ENCODE measurements at regions not wholly inside any gene's neighbourhood (a gene's known extent, or its start where the extent isn't known, plus 50 kb on each side); places are given as distances from the start of the nearest gene placed in this dataset.

- H3K4me3 ChIP-seq (ENCODE audit: control insufficient read depth, low read depth, low read length) = no peak overlapping the region
- no peak for DNase-seq (ENCODE audit: low read depth)
- no peak for TF ChIP-seq CTCF (IDR thresholded peaks at IDR 0.05; ENCODE audit: control insufficient read depth, insufficient read depth, low read depth, low read length, missing control alignments)
Observed at GRCh38 chr5:118156181-118156580, 832.2 kb downstream of the DTWD2 start.

DNA sequence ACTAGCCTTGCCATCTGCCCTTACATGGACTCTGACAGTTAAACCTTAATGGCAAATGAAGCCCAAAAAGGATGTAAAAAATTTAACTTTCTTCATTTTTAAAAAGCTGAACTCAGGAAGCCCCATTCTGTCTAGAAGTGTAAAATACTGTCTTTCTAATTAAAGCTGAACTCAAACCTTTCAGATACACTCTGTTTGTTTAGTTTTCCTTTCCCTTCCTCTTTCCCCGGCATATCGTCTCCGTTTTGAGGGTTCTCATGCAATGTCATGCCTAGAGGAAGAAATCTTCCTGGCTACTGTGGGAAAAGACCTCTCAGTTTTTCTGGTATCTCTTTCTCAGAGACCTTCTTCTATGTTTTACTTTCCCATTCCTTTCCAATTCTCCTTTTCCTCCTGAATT is 841.5 kb downstream of the DTWD2 start:
- H3K4me3 ChIP-seq (ENCODE audit: control insufficient read depth, low read depth, low read length) = no peak overlapping the region
- no peak for TF ChIP-seq CTCF (IDR thresholded peaks at IDR 0.05; ENCODE audit: control insufficient read depth, insufficient read depth, low read depth, low read length, missing control alignments)
- no peak for DNase-seq (ENCODE audit: low read depth)

GRCh38 chr5:118144540-118144939 is 843.8 kb downstream of the DTWD2 start:
- DNase-seq (ENCODE audit: low read depth) = no peak
- no peak overlapping the region for H3K4me3 ChIP-seq (ENCODE audit: control insufficient read depth, low read depth, low read length)
- TF ChIP-seq CTCF (IDR thresholded peaks at IDR 0.05; ENCODE audit: control insufficient read depth, insufficient read depth, low read depth, low read length, missing control alignments) = no peak

- no peak for DNase-seq (ENCODE audit: low read depth)
- no peak overlapping the region for H3K4me3 ChIP-seq (ENCODE audit: control insufficient read depth, low read depth, low read length)
- TF ChIP-seq CTCF (IDR thresholded peaks at IDR 0.05; ENCODE audit: control insufficient read depth, insufficient read depth, low read depth, low read length, missing control alignments) = no peak
Observed at GRCh38 chr5:118139361-118139760, 849.0 kb downstream of the DTWD2 start.

DNA sequence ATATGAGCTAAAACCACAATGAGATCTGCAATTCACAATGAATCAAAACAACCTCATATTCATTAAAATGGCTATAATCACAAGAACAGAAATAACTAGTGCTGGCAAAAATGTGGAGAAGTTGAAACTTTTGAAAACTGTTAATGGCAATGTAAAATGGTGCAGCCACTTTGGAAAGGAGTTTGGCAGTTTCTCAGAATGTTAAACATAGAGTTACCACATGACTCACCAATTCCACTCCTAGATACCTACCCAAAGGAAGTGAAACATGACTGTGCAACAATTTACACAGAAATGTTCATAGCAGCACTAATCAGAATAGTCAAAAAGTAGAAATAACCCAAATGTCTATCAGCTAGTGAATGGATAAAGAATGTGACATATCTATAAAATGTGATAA is 862.2 kb downstream of the DTWD2 start:
- TF ChIP-seq CTCF (IDR thresholded peaks at IDR 0.05; ENCODE audit: control insufficient read depth, insufficient read depth, low read depth, low read length, missing control alignments) = no peak
- H3K4me3 ChIP-seq (ENCODE audit: control insufficient read depth, low read depth, low read length) = no peak overlapping the region
- DNase-seq (ENCODE audit: low read depth) = no peak

DNA sequence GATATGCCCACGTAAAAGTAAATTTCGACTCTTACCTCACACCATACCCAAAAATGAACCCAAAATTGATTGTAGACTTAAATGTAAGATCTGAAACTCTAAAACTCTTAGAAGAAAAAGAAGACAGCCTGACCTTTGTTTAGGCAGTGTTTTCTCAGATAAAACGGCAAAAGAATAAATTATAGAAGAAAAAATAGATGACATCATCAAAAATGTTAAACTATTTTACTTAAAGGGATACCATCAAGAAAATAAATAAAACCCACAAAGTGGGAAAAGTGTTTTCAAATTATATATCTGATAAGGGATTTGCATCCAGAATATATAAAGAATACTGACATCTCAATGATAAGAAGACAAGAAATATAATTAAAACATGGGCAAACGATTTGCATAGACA is 862.7 kb downstream of the DTWD2 start:
- no peak for DNase-seq (ENCODE audit: low read depth)
- H3K4me3 ChIP-seq (ENCODE audit: control insufficient read depth, low read depth, low read length) = no peak overlapping the region
- TF ChIP-seq CTCF (IDR thresholded peaks at IDR 0.05; ENCODE audit: control insufficient read depth, insufficient read depth, low read depth, low read length, missing control alignments) = no peak

DNA sequence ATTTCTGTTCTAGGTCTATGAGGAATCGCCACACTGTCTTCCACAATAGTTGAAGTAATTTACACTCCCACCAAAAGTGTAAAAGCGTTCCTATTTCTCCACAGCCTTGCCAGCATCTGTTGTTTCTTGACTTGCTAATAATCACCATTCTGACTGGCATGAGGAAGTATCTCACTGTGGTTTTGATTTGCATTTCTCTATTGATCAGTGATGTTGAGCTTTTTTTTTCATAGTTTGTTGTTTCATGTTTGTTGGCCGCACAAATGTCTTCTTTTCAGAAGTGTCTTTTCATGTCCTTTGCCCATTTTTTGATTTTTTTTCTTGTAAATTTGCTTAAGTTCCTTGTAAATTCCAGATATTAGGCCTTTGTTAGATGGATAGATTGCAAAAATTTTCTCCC is 867.1 kb downstream of the DTWD2 start:
- no peak for TF ChIP-seq CTCF (IDR thresholded peaks at IDR 0.05; ENCODE audit: control insufficient read depth, insufficient read depth, low read depth, low read length, missing control alignments)
- DNase-seq (ENCODE audit: low read depth) = no peak
- no peak overlapping the region for H3K4me3 ChIP-seq (ENCODE audit: control insufficient read depth, low read depth, low read length)
